IPS DF 6.9 (cell line): ENCODE measurements at regions not wholly inside any gene's neighbourhood (a gene's known extent, or its start where the extent isn't known, plus 50 kb on each side); places are given as distances from the start of the nearest gene placed in this dataset.

ENCODE experiments used
- DNase-seq: peaks from one replicate; pipeline ENCODE4 v3.0.0-alpha.2; 2013; ENCODE audit warnings: low read depth, low spot score
- H3K27ac ChIP-seq: one replicate; pipeline ENCODE4 v1.5.1; 2013; ENCODE audit warnings: low read length, control low read depth
- H3K27me3 ChIP-seq: 2 replicates; pipeline ENCODE4 v1.6.1; 2013; ENCODE audit warnings: mild to moderate bottlenecking, low read length; ENCODE audit not compliant: control insufficient read depth, insufficient read depth
- H3K36me3 ChIP-seq: 2 replicates; pipeline ENCODE4 v1.6.1; 2013; ENCODE audit warnings: low read length; ENCODE audit not compliant: control insufficient read depth, insufficient read depth
- H3K4me1 ChIP-seq: 2 replicates; pipeline ENCODE4 v1.6.1; 2013; ENCODE audit warnings: low read length; ENCODE audit not compliant: control insufficient read depth, insufficient read depth
- H3K4me3 ChIP-seq: 2 replicates; pipeline ENCODE4 v1.5.1; 2013; ENCODE audit warnings: mild to moderate bottlenecking, low read length
- H3K9me3 ChIP-seq: 2 replicates; pipeline ENCODE4 v1.6.1; 2013; ENCODE audit warnings: low read length, inconsistent platforms; ENCODE audit not compliant: control insufficient read depth, insufficient read depth
- WGBS: extraction: QIAGEN DNeasy Blood & Tissue Kit; methylation state at CpG from one replicate; pipeline ENCODE4 v1.1.7; 2013; ENCODE audit warnings: mixed read lengths, missing lambda C conversion rate; ENCODE audit not compliant: insufficient read length, insufficient coverage; 5-methylcytosine and 5-hydroxymethylcytosine counted together

- WGBS: no CpG with 5 or more reads among the region's 13 CpGs
- no peaks in the 10 kb centered on the region for H3K4me1 ChIP-seq
- H3K36me3 ChIP-seq: no peaks in the 10 kb centered on the region
- no peak overlapping the region for H3K4me3 ChIP-seq
- H3K27me3 ChIP-seq: no peaks in the 10 kb centered on the region
- DNase-seq: no peak
- H3K9me3 ChIP-seq: no peaks in the 10 kb centered on the region
- no peak overlapping the region for H3K27ac ChIP-seq
These were observed 119.2 kb upstream of the TMEM45B start for GRCh38 chr11:129696309-129696989.

- H3K36me3 ChIP-seq: no peaks in the 10 kb centered on the region
- no peak overlapping the region for H3K27ac ChIP-seq
- H3K4me3 ChIP-seq: no peak overlapping the region
- H3K27me3 ChIP-seq: no peaks in the 10 kb centered on the region
- no CpG with 5 or more reads among the region's 1 CpG for WGBS
- no peaks in the 10 kb centered on the region for H3K4me1 ChIP-seq
- no peak for DNase-seq
- no peaks in the 10 kb centered on the region for H3K9me3 ChIP-seq
These were observed 117.4 kb upstream of the TMEM45B start for GRCh38 chr11:129698212-129698611.

- H3K4me1 ChIP-seq: no peaks in the 10 kb centered on the region
- no peak overlapping the region for H3K27ac ChIP-seq
- H3K4me3 ChIP-seq: no peak overlapping the region
- WGBS: no CpG with 5 or more reads among the region's 14 CpGs
- DNase-seq: no peak
- H3K27me3 ChIP-seq: no peaks in the 10 kb centered on the region
- no peaks in the 10 kb centered on the region for H3K9me3 ChIP-seq
- no peaks in the 10 kb centered on the region for H3K36me3 ChIP-seq
These were observed 115.8 kb upstream of the TMEM45B start for GRCh38 chr11:129699711-129700304.

- Histone ChIP-seq H3K36me3 (no peaks in the 10 kb centered on the region), H3K4me3 (no peak overlapping the region), H3K4me1 (no peaks in the 10 kb centered on the region), H3K9me3 (no peaks in the 10 kb centered on the region), H3K27ac (no peak overlapping the region), H3K27me3 (no peaks in the 10 kb centered on the region)
- no CpG with 5 or more reads among the region's 3 CpGs for WGBS
- DNase-seq: no peak
These were observed 114.9 kb upstream of the TMEM45B start for GRCh38 chr11:129700701-129701100.

GRCh38 chr11:129701706-129702105 lies 113.9 kb upstream of the TMEM45B start:
- Histone ChIP-seq H3K27ac (no peak overlapping the region), H3K36me3 (no peaks in the 10 kb centered on the region), H3K27me3 (no peaks in the 10 kb centered on the region), H3K4me3 (no peak overlapping the region), H3K9me3 (no peaks in the 10 kb centered on the region), H3K4me1 (no peaks in the 10 kb centered on the region)
- WGBS: no CpG with 5 or more reads among the region's 6 CpGs
- no peak for DNase-seq

- no CpG with 5 or more reads among the region's 14 CpGs for WGBS
These were observed 112.9 kb upstream of the TMEM45B start for GRCh38 chr11:129702410-129703398.

GRCh38 chr11:129703846-129704245 lies 111.8 kb upstream of the TMEM45B start:
- Histone ChIP-seq H3K4me1 (no peaks in the 10 kb centered on the region), H3K36me3 (no peaks in the 10 kb centered on the region), H3K27me3 (no peaks in the 10 kb centered on the region), H3K27ac (no peak overlapping the region), H3K4me3 (no peak overlapping the region), H3K9me3 (no peaks in the 10 kb centered on the region)
- no peak for DNase-seq
- WGBS: no CpG with 5 or more reads among the region's 6 CpGs

More at GRCh38 chr11:129702410-129703398, 112.9 kb upstream of the TMEM45B start:
- no peaks in the 10 kb centered on the region for H3K4me1 ChIP-seq
- H3K9me3 ChIP-seq: no peaks in the 10 kb centered on the region
- DNase-seq: no peak
- no peaks in the 10 kb centered on the region for H3K27me3 ChIP-seq
- no peak overlapping the region for H3K4me3 ChIP-seq
- no peak overlapping the region for H3K27ac ChIP-seq
- H3K36me3 ChIP-seq: no peaks in the 10 kb centered on the region

GRCh38 chr11:129704831-129705230 lies 110.8 kb upstream of the TMEM45B start:
- no CpG with 5 or more reads among the region's 3 CpGs for WGBS
- no peaks in the 10 kb centered on the region for H3K9me3 ChIP-seq
- no peaks in the 10 kb centered on the region for H3K36me3 ChIP-seq
- no peak overlapping the region for H3K27ac ChIP-seq
- H3K4me3 ChIP-seq: no peak overlapping the region
- H3K27me3 ChIP-seq: no peaks in the 10 kb centered on the region
- no peaks in the 10 kb centered on the region for H3K4me1 ChIP-seq
- no peak for DNase-seq

GRCh38 chr11:129705341-129705740 lies 110.3 kb upstream of the TMEM45B start:
- H3K9me3 ChIP-seq: no peaks in the 10 kb centered on the region
- no peaks in the 10 kb centered on the region for H3K36me3 ChIP-seq
- no CpG with 5 or more reads among the region's 8 CpGs for WGBS
- H3K27ac ChIP-seq: no peak overlapping the region
- no peak overlapping the region for H3K4me3 ChIP-seq
- no peaks in the 10 kb centered on the region for H3K27me3 ChIP-seq
- no peaks in the 10 kb centered on the region for H3K4me1 ChIP-seq
- no peak for DNase-seq

GRCh38 chr11:129705933-129706332 lies 109.7 kb upstream of the TMEM45B start:
- H3K27me3 ChIP-seq: no peaks in the 10 kb centered on the region
- H3K27ac ChIP-seq: no peak overlapping the region
- no peak overlapping the region for H3K4me3 ChIP-seq
- no CpG with 5 or more reads among the region's 7 CpGs for WGBS
- H3K36me3 ChIP-seq: no peaks in the 10 kb centered on the region
- no peaks in the 10 kb centered on the region for H3K4me1 ChIP-seq
- no peak for DNase-seq
- H3K9me3 ChIP-seq: no peaks in the 10 kb centered on the region
